H1 (cell line): ENCODE measurements at regions not wholly inside any gene's neighbourhood (a gene's known extent, or its start where the extent isn't known, plus 50 kb on each side); places are given as distances from the start of the nearest gene placed in this dataset.

Experiments
- CTCF ChIA-PET: fragments of 300-600 bp; sonication (Branson Sonifier 250); formaldehyde crosslinking; loops from one replicate; lab custom pipeline; 2021; ENCODE audit not compliant: partially characterized antibody; lab: Charles Lee
- POLR2A ChIA-PET: fragments of 300-600 bp; sonication (Branson Sonifier 250); formaldehyde crosslinking; loops from one replicate; lab custom pipeline; 2021; ENCODE audit warnings: inconsistent platforms; ENCODE audit not compliant: partially characterized antibody; lab: Charles Lee
- DNase-seq, 2 experiments: peaks; one replicate each; pipeline versions ENCODE4 v3.0.0 to v3.0.0-alpha.2; 2010 to 2022; ENCODE audit warnings: low spot score in 2 of 2, low read depth in 1 of 2, mixed read lengths in 1 of 2
- FAIRE-seq: peaks from 2 replicates; lab custom pipeline; 2011; peaks lifted over from hg19 to GRCh38; lab: Jason Lieb, UNC
- H2AFZ ChIP-seq: 2 replicates; pipeline ENCODE4 v1.8.1; 2012; ENCODE audit warnings: low read length, inconsistent platforms
- H2AK5ac ChIP-seq: 2 replicates; pipeline ENCODE4 v1.6.1; 2013; ENCODE audit warnings: low read depth, low read length
- H2BK120ac ChIP-seq: replicated peaks from 2 replicates; pipeline ENCODE3; 2013; ENCODE audit warnings: low read depth, low read length, inconsistent platforms
- H2BK12ac ChIP-seq: 2 replicates; pipeline ENCODE4 v1.6.1; 2013; ENCODE audit warnings: low read depth, low read length
- H2BK15ac ChIP-seq: 2 replicates; pipeline ENCODE4 v1.6.1; 2013; ENCODE audit warnings: low read length
- H2BK20ac ChIP-seq: 2 replicates; pipeline ENCODE4 v1.6.1; 2013; ENCODE audit warnings: low read length
- H2BK5ac ChIP-seq: 2 replicates; pipeline ENCODE4 v1.6.1; 2013; ENCODE audit warnings: low read depth, low read length
- H3K14ac ChIP-seq: 2 replicates; pipeline ENCODE4 v1.6.1; 2013; ENCODE audit warnings: inconsistent platforms; ENCODE audit not compliant: insufficient read length
- H3K18ac ChIP-seq: 2 replicates; pipeline ENCODE4 v1.6.1; 2013; ENCODE audit warnings: low read length; ENCODE audit errors: extremely low read depth
- H3K23ac ChIP-seq: 2 replicates; pipeline ENCODE4 v1.6.1; 2013; ENCODE audit warnings: inconsistent platforms; ENCODE audit not compliant: insufficient read length
- H3K23me2 ChIP-seq: 2 replicates; pipeline ENCODE4 v1.6.1; 2013; ENCODE audit warnings: low read depth, low read length
- H3K27ac ChIP-seq: 2 replicates; pipeline ENCODE4 v1.6.1; 2011; ENCODE audit warnings: low read depth, low read length, inconsistent platforms
- H3K27me3 ChIP-seq, 4 experiments: replicated peaks in 1 of 4; 1 replicate in 1 of 4; 2 replicates in 3 of 4; pipeline versions ENCODE4 v1.6.1 to v1.8.1; 2011 to 2013; ENCODE audit warnings: low read length in 3 of 4, mild to moderate bottlenecking in 3 of 4, inconsistent platforms in 2 of 4, mixed read lengths in 2 of 4, moderate library complexity in 1 of 4; ENCODE audit not compliant: control insufficient read depth in 3 of 4, insufficient read depth in 3 of 4; ENCODE audit errors: extremely low read depth in 1 of 4
- H3K36me3 ChIP-seq, 4 experiments: 2 replicates each; pipeline versions ENCODE4 v1.6.1 to v1.8.1; 2011 to 2013; ENCODE audit warnings: mild to moderate bottlenecking in 4 of 4, low read length in 3 of 4, moderate library complexity in 2 of 4, control low read depth in 1 of 4, inconsistent platforms in 1 of 4; ENCODE audit not compliant: insufficient read depth in 4 of 4, control insufficient read depth in 2 of 4
- H3K4ac ChIP-seq: replicated peaks from 2 replicates; pipeline ENCODE3; 2013; ENCODE audit warnings: low read length, low read depth, mixed read lengths, inconsistent platforms; ENCODE audit not compliant: insufficient read length
- H3K4me1 ChIP-seq, 4 experiments: replicated peaks in 1 of 4; 1 replicate in 1 of 4; 2 replicates in 3 of 4; pipeline versions ENCODE4 v1.6.1 to v1.8.1; 2011 to 2013; ENCODE audit warnings: low read length in 3 of 4, inconsistent platforms in 2 of 4, mixed read lengths in 1 of 4; ENCODE audit not compliant: insufficient read depth in 4 of 4, control insufficient read depth in 3 of 4
- H3K4me2 ChIP-seq, 2 experiments: 2 replicates each; pipeline versions ENCODE4 v1.6.1 to v1.8.1; 2011 to 2013; ENCODE audit warnings: low read depth in 2 of 2, low read length in 2 of 2, control low read depth in 1 of 2, inconsistent platforms in 1 of 2, mild to moderate bottlenecking in 1 of 2; ENCODE audit not compliant: insufficient read depth in 1 of 2
- H3K4me3 ChIP-seq, 4 experiments: fragments of 200-600, 300-600 bp in 1 of 4; sonication (generic), shearing (Covaris generic), sonication (Bioruptor Twin) in 1 of 4; 2 replicates each; pipeline versions ENCODE4 v1.5.1 to v1.8.1; 2011 to 2016; ENCODE audit warnings: low read length in 4 of 4, low read depth in 3 of 4, control low read depth in 2 of 4, inconsistent platforms in 2 of 4, mild to moderate bottlenecking in 2 of 4, mixed read lengths in 1 of 4, moderate library complexity in 1 of 4; ENCODE audit not compliant: insufficient read depth in 2 of 4; ENCODE audit errors: extremely low read depth in 1 of 4
- H3K56ac ChIP-seq: replicated peaks from 2 replicates; pipeline ENCODE3; 2013; ENCODE audit warnings: low read depth, mild to moderate bottlenecking, mixed read lengths, low read length, inconsistent platforms; ENCODE audit not compliant: insufficient read length
- H3K79me1 ChIP-seq: 2 replicates; pipeline ENCODE4 v1.6.1; 2013; ENCODE audit warnings: low read depth, low read length, control low read depth
- H3K79me2 ChIP-seq, 2 experiments: 2 replicates each; pipeline versions ENCODE4 v1.6.1 to v1.8.1; 2012 to 2013; ENCODE audit warnings: low read length in 2 of 2, mild to moderate bottlenecking in 2 of 2, inconsistent platforms in 1 of 2; ENCODE audit not compliant: insufficient read depth in 2 of 2, control insufficient read depth in 1 of 2
- H3K9ac ChIP-seq, 4 experiments: replicated peaks in 1 of 4; 1 replicate in 1 of 4; 2 replicates in 3 of 4; pipeline versions ENCODE4 v1.6.1 to v1.8.1; 2011 to 2013; ENCODE audit warnings: low read depth in 3 of 4, low read length in 3 of 4, control low read depth in 2 of 4, mild to moderate bottlenecking in 2 of 4, moderate library complexity in 2 of 4, inconsistent platforms in 1 of 4; ENCODE audit errors: extremely low read depth in 1 of 4
- H3K9me3 ChIP-seq, 2 experiments: 2 replicates each; pipeline versions ENCODE4 v1.6.1 to v1.8.1; 2012 to 2013; ENCODE audit warnings: mild to moderate bottlenecking in 2 of 2, moderate library complexity in 2 of 2, control low read depth in 1 of 2, inconsistent platforms in 1 of 2, low read depth in 1 of 2, low read length in 1 of 2, mixed read lengths in 1 of 2; ENCODE audit not compliant: insufficient read depth in 2 of 2
- H4K20me1 ChIP-seq, 2 experiments: replicated peaks in 1 of 2; 2 replicates each; pipeline versions ENCODE3 to v1.8.1; 2011 to 2013; ENCODE audit warnings: inconsistent platforms in 2 of 2, low read length in 2 of 2, mild to moderate bottlenecking in 1 of 2; ENCODE audit not compliant: insufficient read depth in 2 of 2, control insufficient read depth in 1 of 2
- H4K5ac ChIP-seq: 2 replicates; pipeline ENCODE4 v1.6.1; 2013; ENCODE audit warnings: low read length, low read depth, mixed read lengths, inconsistent platforms; ENCODE audit not compliant: insufficient read length
- H4K8ac ChIP-seq: 2 replicates; pipeline ENCODE4 v1.8.0; 2013; ENCODE audit warnings: mild to moderate bottlenecking, moderate library complexity, low read length, inconsistent platforms; ENCODE audit not compliant: insufficient read depth; ENCODE audit errors: extremely low read depth
- H4K91ac ChIP-seq: replicated peaks from 2 replicates; pipeline ENCODE3; 2013; ENCODE audit warnings: low read length, mixed read lengths, inconsistent platforms; ENCODE audit not compliant: insufficient read length
- CHD2 ChIP-seq: IDR thresholded peaks from 2 replicates; pipeline ENCODE4 v1.6.1; 2012; ENCODE audit warnings: low read length, improper control_type of control experiment
- CREB1 ChIP-seq: IDR thresholded peaks from 2 replicates; pipeline ENCODE4 v1.6.1; 2012; ENCODE audit warnings: inconsistent platforms
- WGBS, 2 experiments: shearing (Covaris generic) in 1 of 2; methylation state at CpG; one replicate each; pipeline versions ENCODE4 v1.1.6 to v1.1.7; 2013 to 2015; ENCODE audit warnings: low lambda C conversion rate in 2 of 2, mixed read lengths in 2 of 2, inconsistent platforms in 1 of 2, low coverage in 1 of 2, missing lambda C conversion rate in 1 of 2; ENCODE audit not compliant: insufficient replicate concordance in 2 of 2, insufficient coverage in 1 of 2, insufficient read length in 1 of 2; ENCODE audit errors: extremely low coverage in 1 of 2, missing lambda C conversion rate in 1 of 2; 5-methylcytosine and 5-hydroxymethylcytosine counted together

DNA sequence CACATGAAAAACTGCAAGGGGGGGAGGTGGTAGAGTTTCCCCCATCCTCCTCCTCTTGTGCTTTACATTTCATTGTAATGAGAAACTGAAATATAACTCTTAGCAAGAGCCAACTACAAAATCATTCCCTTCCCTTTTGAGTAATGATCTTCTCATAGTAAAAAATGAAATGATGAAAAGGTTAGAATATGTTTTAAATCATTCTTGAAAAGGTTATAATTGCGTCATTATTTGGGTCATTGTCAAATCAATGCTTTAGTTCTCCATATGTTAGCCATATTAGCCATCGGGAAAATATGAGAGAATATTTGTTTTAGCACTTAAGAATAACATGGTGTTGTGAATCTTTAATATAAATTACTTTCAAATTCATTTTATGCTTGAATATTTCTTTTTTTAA lies 1185.0 kb upstream of the CDH18 start:
- no peak overlapping the region for H3K9ac ChIP-seq
- H4K8ac ChIP-seq = no peak overlapping the region
- TF ChIP-seq CHD2 = no peak
- no peak for TF ChIP-seq CREB1
- H2BK20ac ChIP-seq = no peak overlapping the region
- WGBS, 2 experiments = 86% methylated on average over 2 of the region's 2 CpGs; no CpG with 5 or more reads in 1 of the 2 experiments
- H3K79me1 ChIP-seq = no peaks in the 10 kb centered on the region
- H3K4ac ChIP-seq = no peak overlapping the region
- no peak overlapping the region for H3K14ac ChIP-seq
- H4K20me1 ChIP-seq = no peaks in the 10 kb centered on the region
- H3K27me3 ChIP-seq = peaks cover 0 to 1% (median 0%) of the 10 kb centered on the region in 4 experiments; a peak in 1 of 7 replicates
- POLR2A ChIA-PET = no interaction called here
- no peak overlapping the region for H2BK120ac ChIP-seq
- no peak overlapping the region for H3K4me2 ChIP-seq
- CTCF ChIA-PET = no interaction called here
- no peak overlapping the region for H4K5ac ChIP-seq
- H3K27ac ChIP-seq = no peak overlapping the region
- FAIRE-seq (no peak), DNase-seq (no peak)
- H2BK12ac ChIP-seq = no peak overlapping the region
- no peak overlapping the region for H2BK5ac ChIP-seq
- H3K9me3 ChIP-seq = no peaks in the 10 kb centered on the region
- H3K56ac ChIP-seq = no peak overlapping the region
- no peaks in the 10 kb centered on the region for H3K79me2 ChIP-seq
- peaks cover 0 to 3% (median 0%) of the 10 kb centered on the region in 4 experiments; a peak in 1 of 7 replicates for H3K4me1 ChIP-seq
- no peak overlapping the region for H3K18ac ChIP-seq
- H4K91ac ChIP-seq = no peak overlapping the region
- H3K23ac ChIP-seq = no peak overlapping the region
- no peaks in the 10 kb centered on the region for H3K36me3 ChIP-seq
- no peak overlapping the region for H3K4me3 ChIP-seq
- H2AK5ac ChIP-seq = no peak overlapping the region
- H2BK15ac ChIP-seq = no peak overlapping the region
- no peak overlapping the region for H2AFZ ChIP-seq
- H3K23me2 ChIP-seq = no peaks in the 10 kb centered on the region
